GM21381 (cell line): ENCODE measurements at regions not wholly inside any gene's neighbourhood (a gene's known extent, or its start where the extent isn't known, plus 50 kb on each side); places are given as distances from the start of the nearest gene placed in this dataset.
"Not testable (repeated sequence)": the region's sequence is repeated elsewhere in the genome, so short reads cannot be mapped to it uniquely, and the experiment has no call there.

ENCODE experiments used
- ATAC-seq: cut with Tn5 transposase; IDR thresholded peaks from one replicate; pipeline ENCODE4 v1.9.1; 2021; ENCODE audit warnings: mild to moderate bottlenecking, moderate library complexity; ENCODE audit not compliant: unreplicated experiment

- no peak for ATAC-seq
Observed at GRCh38 chr11:71334191-71334590, 81.8 kb upstream of the SHANK2 start.

DNA sequence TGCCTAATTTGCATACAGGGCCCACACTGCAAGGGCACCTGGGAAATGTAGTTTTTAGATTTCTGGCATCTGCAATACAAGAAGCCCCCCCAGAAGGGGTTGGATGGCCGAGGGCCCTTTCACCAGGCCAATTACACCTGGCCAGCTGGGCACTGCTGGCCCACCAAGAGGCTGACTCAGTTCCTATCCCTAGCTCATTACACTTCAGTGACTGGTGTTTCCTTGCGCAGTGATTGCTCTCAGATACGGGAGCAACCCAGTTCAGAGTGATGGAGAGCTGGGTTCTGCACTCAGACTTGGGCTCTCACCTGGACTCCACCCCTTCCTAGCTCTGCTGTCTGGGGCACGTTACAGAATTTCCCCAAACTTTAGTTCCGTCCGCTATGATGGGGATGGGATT lies 81.1 kb upstream of the SHANK2 start:
- no peak for ATAC-seq

DNA sequence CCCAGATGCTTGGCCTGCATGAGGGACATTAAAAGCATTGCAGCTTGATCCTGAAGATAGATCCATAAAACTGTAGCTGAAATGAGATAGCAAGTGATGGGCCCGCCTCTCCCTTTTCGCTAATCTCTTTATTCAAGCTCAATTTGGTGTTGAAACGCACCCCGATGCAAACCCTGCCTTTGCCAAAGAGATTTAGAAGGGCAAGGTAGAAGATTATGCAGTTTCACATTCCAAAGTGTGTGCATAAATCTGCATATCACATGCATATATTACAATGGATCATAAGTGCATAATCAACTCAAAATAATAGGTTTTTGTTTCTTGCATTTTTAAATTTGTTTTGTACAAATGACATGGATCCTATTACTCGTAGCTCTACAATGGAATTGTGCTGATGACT lies 80.1 kb upstream of the SHANK2 start:
- no peak for ATAC-seq

DNA sequence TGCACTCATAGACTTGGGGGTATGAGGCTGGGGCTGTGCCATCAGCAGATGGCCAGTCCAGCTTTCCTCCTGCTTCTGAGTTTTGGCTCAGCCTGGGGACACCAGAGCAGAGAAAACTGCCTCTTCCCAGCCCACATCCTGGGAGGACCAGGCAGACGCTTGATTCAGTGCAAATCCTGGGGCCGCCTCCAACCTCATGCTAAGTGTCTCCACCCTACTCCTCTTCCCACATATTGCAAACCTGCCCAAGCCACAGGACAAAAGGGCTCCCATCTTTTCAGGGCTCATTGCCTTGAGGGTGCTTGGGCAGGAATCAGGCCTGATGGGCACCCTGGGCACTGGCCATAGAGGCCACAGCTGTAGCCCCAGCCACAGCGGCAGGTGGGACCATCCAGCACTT lies 79.7 kb upstream of the SHANK2 start:
- ATAC-seq, result no peak

DNA sequence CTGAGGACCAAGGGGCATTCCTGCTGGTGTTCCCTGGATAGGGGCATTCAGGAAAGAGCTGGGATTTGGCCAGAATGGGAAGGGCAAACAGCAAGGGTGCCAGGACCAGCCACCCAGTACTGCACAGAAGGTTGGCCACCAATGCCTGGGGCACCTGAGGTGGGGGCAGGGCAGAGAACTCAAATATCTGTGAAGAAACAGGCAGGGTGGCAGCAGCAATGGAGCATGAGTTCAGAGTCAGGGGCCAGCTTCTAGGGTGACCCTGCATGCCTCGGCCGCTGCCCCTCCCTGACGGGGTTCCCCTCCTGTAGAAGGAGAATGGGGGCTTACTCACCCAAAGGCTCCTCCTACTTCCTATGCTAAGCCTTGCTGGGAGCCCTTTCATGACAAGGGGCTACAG lies 79.3 kb upstream of the SHANK2 start:
- no peak for ATAC-seq

DNA sequence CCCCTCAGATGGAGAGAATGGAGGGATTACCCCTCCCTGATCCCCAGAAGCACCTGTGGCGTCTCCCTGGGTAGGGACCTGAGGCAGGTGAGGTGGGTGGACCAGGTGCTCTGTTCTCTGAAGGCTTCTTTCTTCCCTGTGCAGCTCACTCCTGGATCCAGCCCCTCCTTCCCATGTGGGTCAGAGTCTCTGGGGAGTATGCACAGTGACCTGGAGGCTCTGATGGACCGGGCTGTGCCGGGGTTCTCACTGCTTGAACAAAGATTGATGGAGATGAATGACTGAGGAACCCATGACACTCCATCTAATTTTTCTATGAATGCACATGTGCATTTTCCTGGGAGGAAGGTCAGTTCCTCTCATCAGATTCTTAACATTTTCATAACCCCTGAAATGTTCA lies 78.6 kb upstream of the SHANK2 start:
- no peak for ATAC-seq

DNA sequence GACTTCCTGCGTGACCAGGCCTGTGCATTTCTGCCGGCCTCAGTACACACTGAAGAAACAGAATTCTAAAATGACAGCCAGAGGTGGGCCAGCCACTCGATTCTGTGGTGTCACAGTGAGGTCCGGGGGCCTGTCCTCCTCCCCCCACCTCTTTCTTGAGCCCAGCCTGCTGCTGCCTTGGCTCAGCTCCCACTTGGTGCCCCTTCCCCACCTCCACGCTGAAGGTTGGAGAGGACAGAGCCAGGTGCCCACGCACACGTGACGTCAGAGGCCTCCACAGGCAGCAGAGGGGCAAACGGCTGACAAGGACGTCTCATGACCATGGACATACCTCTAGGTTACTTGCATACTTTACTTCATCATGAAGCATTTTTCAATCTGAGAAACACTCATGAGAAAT lies 78.0 kb upstream of the SHANK2 start:
- no peak for ATAC-seq

DNA sequence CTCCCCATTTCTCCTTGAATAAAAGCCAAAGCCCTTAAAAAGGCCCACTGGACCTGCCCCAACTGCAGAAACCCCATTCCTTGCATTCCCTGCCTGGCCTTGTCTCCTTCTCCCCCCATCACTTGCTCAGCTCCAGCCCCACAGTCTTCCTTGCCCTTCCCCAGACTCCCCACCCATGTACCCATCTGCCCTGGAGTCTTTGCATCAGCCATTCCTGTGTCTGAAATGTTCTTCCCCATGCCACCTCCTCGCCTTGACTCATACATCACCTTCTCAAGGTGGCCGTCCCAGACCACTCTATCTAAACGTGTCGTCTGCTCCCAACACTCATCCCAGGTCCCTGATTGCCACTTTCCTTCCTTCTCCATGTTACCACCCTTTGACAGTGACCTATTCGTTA lies 77.4 kb upstream of the SHANK2 start:
- ATAC-seq, result no peak

DNA sequence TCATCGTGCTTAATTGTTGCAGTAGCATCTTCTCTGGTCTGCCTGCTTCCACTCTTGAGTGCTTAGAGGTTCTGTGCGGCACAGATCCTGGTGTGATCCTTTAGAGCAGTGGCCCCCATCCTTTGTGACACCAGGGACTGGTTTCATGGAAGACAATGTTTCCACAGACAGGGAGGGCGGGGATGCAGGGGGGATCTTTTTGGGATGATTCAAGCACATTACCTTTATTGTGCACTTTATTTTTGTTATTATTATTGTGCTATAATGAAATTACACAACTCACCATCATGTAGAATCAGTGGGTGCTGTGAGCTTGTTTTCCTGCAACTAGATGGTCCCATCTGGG lies 76.8 kb upstream of the SHANK2 start:
- no peak for ATAC-seq

DNA sequence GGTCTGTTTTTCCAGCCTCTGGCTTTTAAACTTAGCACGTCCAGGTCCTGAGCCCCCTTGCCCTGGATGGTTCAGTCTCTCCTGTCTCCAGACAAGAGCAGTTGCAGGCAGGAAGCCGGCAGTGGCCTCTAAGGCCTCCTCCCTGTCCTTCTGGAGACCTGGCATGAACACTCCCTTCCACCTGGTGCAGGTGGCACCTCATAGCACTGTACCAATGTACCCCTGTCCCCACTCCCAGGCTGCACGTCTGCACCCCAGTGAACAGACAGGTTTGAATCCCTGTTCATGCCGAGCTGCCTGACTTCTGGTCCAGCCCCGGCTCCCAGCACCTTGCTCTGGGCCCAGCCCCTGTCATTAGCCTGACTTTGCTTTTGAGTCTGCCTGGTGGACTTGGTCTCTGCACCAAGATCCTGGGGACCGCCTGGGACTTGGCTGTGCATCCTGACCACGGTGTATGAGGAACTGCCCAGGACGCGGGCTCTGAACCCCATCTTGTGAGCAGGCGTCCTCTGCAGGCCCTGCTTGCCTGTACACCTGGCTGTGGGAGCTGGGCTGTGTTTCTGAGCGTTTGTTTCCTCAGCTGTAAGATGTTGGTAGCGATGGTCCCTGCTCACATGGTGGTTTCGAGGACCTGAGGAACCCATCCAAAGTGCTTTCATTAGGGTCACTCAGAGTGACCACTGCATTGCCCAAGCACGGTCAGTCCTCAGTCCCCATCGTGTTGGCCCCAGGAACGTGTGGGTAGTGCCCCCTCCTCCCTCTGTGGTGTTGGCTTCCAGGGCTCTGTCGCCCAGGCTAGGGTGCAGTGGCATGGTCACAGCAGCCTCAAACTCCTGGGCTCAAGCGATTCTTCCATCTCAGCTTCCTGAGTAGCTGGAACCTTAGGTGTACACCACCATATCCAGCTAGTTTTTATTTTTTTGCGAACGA lies 75.0 kb upstream of the SHANK2 start:
- ATAC-seq, result no peak

GRCh38 chr11:71326328-71326940 lies 74.1 kb upstream of the SHANK2 start:
- ATAC-seq, result no peak

- ATAC-seq, result no peak
Observed at GRCh38 chr11:71325418-71326327, 73.3 kb upstream of the SHANK2 start.

DNA sequence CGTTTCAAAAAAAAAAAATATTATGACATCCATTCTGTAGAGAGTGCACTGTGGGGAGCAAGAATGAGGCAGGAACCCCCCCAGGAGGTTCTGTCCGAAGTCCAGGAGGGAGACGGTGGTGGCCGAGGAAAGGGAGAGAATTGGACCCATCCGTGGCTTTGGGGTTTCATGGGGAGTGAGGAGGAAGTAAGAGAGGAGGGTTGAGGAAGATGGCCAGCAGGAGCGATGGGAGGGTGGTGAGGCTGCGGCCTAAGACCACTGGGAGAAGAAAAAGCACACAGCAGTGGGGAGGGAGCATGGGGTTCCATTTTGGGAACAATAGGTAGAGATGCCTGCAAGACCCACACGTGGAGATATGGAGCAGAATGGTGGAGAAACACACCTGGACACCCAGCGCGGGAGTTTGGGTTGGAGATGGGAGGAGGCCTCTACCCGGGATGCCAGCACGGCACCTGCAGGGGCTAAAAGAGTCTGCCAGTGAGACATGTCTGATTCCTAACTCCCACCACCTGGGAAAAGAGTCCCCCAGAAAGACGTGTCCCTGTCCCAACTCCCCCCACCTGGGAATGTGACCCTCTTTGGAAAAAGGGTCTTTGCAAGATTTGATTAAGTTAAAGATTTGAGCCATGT lies 72.5 kb upstream of the SHANK2 start:
- ATAC-seq, result no peak

DNA sequence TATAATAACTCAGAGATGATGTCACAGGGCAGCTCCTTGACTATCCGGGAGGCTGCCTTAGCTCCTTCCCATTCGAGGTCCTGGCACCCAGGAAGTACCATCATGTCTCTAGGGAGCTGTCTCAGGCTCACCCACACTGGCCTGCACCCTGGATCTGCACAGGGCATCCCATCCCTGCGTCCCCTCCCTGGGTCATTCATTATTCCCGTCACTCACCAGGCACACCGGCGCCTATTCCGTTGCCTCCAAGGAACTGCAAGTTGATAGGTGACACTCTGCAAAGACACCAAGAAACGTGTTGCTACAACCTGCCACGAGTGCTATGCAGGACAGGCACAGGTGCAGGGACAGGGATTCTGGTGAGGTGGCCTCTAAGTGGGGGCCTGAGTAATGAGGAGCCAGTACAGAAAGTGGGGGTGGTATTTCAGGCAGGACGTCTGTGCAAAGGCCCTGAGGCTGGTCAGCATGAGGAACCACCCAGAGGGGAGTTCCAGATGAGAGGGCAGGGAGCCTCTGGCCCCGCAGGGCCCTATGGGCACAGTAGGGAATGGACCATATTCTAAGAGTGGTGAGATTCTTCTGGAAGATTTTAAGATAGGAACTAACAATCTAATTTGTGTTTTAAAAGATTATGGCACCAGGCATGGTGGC lies 71.6 kb upstream of the SHANK2 start:
- no peak for ATAC-seq

- no peak for ATAC-seq
Observed at GRCh38 chr11:71322861-71323582, 70.6 kb upstream of the SHANK2 start.

- no peak for ATAC-seq
Observed at GRCh38 chr11:71322192-71322735, 69.9 kb upstream of the SHANK2 start.

- no peak for ATAC-seq
Observed at GRCh38 chr11:71321433-71322191, 69.2 kb upstream of the SHANK2 start.

- no peak for ATAC-seq
Observed at GRCh38 chr11:71316701-71317100, 64.3 kb upstream of the SHANK2 start.

GRCh38 chr11:71312616-71313015 lies 60.2 kb upstream of the SHANK2 start:
- ATAC-seq, result not testable (repeated sequence)
